IPS-20b (cell line): ENCODE measurements at regions not wholly inside any gene's neighbourhood (a gene's known extent, or its start where the extent isn't known, plus 50 kb on each side); places are given as distances from the start of the nearest gene placed in this dataset.

Experiments used
- H3K27ac ChIP-seq: one replicate; pipeline ENCODE4 v1.5.1; 2013; ENCODE audit warnings: low read length
- H3K27me3 ChIP-seq: 2 replicates; pipeline ENCODE4 v1.6.1; 2013; ENCODE audit warnings: mild to moderate bottlenecking, low read length, inconsistent platforms; ENCODE audit not compliant: insufficient read depth
- H3K36me3 ChIP-seq: 2 replicates; pipeline ENCODE4 v1.6.1; 2013; ENCODE audit warnings: low read depth, mild to moderate bottlenecking, inconsistent platforms, low read length, moderate library complexity; ENCODE audit not compliant: insufficient read depth
- H3K4me1 ChIP-seq: 2 replicates; pipeline ENCODE4 v1.6.1; 2013; ENCODE audit warnings: mild to moderate bottlenecking, control low read depth, inconsistent platforms, low read length, moderate library complexity; ENCODE audit not compliant: insufficient read depth
- H3K4me3 ChIP-seq: 2 replicates; pipeline ENCODE4 v1.5.1; 2013; ENCODE audit warnings: mild to moderate bottlenecking, low read length, inconsistent platforms
- H3K9ac ChIP-seq: 2 replicates; pipeline ENCODE4 v1.6.1; 2013; ENCODE audit warnings: low read depth, mild to moderate bottlenecking, inconsistent platforms, low read length, moderate library complexity
- H3K9me3 ChIP-seq: 2 replicates; pipeline ENCODE4 v1.6.1; 2013; ENCODE audit warnings: mild to moderate bottlenecking, low read depth, low read length, inconsistent platforms; ENCODE audit not compliant: insufficient read depth

GRCh38 chr12:11963841-11964471 is 106.8 kb upstream of the BCL2L14 start:
- H3K9ac ChIP-seq: no peak overlapping the region
- H3K36me3 ChIP-seq: no peaks in the 10 kb centered on the region
- H3K27me3 ChIP-seq: no peaks in the 10 kb centered on the region
- H3K27ac ChIP-seq: no peak overlapping the region
- H3K4me1 ChIP-seq: peaks cover 6% of the 10 kb centered on the region; the same call in 1 of the 2 replicates
- no peaks in the 10 kb centered on the region for H3K9me3 ChIP-seq
- H3K4me3 ChIP-seq: no peak overlapping the region

DNA sequence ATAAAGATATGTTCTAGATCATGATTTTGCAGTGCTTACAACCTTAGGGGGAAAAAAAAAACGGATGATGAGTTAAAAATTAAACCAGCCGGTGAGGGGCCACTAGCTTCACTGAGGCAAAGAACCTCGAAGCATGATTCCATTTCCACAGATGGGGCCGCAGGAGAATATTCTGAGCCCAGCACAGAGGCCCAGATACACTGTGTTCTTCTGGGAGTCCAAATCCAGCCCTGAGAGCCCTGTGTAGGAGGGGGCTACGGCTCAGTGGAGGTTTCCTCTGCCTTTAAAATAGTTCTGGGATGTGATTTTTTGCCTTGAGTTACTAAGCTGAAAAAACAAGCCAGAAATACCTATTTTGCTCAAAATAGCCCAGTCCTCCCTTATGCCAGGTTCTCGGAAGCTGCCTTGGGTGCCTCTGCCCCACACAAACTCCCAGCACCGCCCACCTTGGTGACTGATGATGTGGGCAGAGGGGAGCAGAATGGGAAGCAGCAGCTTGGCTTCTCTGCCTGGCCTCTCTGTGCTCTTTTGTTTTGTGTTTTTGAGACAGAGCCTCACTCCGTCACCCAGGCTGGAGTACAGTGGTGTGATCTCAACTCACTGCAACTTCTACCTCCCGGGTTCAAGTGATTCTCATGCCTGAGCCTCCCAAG is 105.4 kb upstream of the BCL2L14 start:
- Histone ChIP-seq H3K4me1 (peaks cover 10% of the 10 kb centered on the region; the same call in 1 of the 2 replicates), H3K27ac (no peak overlapping the region), H3K9ac (no peak overlapping the region), H3K27me3 (no peaks in the 10 kb centered on the region), H3K36me3 (no peaks in the 10 kb centered on the region), H3K9me3 (no peaks in the 10 kb centered on the region), H3K4me3 (no peak overlapping the region)

GRCh38 chr12:11967376-11968047 is 103.2 kb upstream of the BCL2L14 start:
- Histone ChIP-seq H3K27ac (no peak overlapping the region), H3K9ac (no peak overlapping the region), H3K36me3 (no peaks in the 10 kb centered on the region), H3K27me3 (no peaks in the 10 kb centered on the region), H3K4me1 (peaks cover 9% of the 10 kb centered on the region; the same call in 1 of the 2 replicates), H3K9me3 (no peaks in the 10 kb centered on the region), H3K4me3 (no peak overlapping the region)

DNA sequence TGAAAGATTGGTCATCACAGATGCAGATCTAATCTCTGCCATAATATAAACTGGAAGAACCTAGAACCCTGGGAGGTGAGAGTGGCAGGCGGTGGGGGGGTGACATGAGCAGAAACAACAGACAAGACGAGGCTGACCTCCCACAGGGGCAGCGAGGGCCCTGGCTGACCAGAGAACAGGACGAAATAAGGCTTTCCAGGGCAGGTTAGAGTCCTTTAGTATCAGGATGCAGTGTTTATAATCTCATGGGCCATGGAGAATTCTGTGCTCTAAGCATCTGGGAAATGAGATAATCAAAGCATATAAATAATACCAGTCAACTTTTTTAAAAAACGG is 102.7 kb upstream of the BCL2L14 start:
- H3K9ac ChIP-seq: no peak overlapping the region
- H3K27me3 ChIP-seq: no peaks in the 10 kb centered on the region
- H3K36me3 ChIP-seq: no peaks in the 10 kb centered on the region
- H3K4me1 ChIP-seq: peaks cover 9% of the 10 kb centered on the region; the same call in 1 of the 2 replicates
- H3K9me3 ChIP-seq: no peaks in the 10 kb centered on the region
- H3K4me3 ChIP-seq: no peak overlapping the region
- no peak overlapping the region for H3K27ac ChIP-seq

DNA sequence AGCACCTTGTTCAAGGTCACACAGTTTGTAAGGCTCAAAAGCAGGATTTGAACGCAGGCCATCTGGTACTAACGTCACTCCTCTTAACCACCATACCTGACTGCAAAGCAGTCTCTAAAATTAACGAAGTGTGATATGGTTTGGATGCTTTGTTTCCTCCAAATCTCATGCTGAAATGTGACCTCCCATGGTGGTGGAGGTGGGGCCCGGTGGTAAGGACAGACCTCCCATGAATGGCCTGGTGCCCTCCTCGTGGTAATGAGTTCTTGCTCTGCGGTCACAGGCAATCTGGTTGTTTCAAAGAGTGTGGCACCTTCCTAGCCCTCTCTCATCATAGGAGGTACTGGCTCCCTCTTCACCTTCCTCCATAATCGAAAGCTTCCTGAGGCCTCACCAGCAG is 102.2 kb upstream of the BCL2L14 start:
- no peak overlapping the region for H3K9ac ChIP-seq
- H3K27ac ChIP-seq: no peak overlapping the region
- H3K4me3 ChIP-seq: no peak overlapping the region
- H3K4me1 ChIP-seq: peaks cover 9% of the 10 kb centered on the region; the same call in 1 of the 2 replicates
- H3K27me3 ChIP-seq: no peaks in the 10 kb centered on the region
- H3K36me3 ChIP-seq: no peaks in the 10 kb centered on the region
- no peaks in the 10 kb centered on the region for H3K9me3 ChIP-seq

DNA sequence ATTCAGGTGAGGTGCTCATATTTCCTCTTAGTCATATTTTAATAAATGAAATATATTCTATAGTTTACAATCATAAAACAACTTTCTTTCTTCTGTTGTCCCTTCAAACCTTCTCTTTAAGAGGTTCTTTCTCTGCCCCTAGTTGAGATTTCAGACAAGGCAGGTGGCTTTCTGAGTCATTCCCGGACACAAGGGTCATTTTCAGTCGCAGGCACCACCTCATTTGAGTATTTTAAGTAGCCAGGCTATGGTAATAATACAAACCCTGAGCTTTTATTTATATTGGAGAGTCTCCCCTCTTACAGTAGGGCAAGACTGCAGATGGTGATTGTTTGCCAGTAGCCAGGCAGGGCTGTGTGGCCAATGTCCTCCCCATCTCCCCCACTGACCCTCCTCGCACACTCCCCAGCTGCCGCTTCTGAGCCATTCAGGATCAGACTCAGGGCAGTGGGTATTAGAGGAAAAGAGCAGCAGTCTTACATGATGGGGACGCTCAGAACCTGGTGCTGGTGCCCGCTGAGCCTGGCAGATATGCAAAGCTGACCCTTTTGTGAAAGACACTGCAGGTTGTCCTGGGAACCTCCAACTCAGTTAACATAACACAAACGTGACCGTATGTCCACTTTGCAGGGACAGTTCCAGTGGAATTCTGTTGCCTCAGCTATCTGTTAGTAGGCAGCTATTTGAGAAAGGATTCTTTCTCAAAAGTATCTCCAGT is 101.1 kb upstream of the BCL2L14 start:
- Histone ChIP-seq H3K27me3 (no peaks in the 10 kb centered on the region), H3K9ac (no peak overlapping the region), H3K27ac (no peak overlapping the region), H3K4me3 (peak overlapping the region; percentile 32; the same call in 1 of the 2 replicates), H3K4me1 (peaks cover 9% of the 10 kb centered on the region; the same call in 1 of the 2 replicates), H3K36me3 (no peaks in the 10 kb centered on the region), H3K9me3 (no peaks in the 10 kb centered on the region)

DNA sequence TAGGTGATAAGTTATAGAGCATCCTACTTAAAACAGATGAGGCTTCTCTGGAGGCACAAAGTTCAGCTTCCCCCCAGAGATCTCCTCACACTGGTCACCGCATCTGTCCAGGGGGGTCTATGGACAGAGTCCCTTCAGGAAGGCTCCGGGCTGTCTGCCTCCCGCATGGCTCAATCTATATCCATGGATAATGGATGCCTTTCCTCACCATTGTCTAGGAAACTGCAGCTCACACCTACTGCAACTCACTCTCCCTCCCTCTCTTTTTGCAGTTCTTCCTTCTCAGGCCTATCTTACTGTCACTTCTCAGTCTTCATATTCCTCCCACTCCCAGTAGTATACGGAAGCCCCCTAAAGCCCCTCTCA is 100.6 kb upstream of the BCL2L14 start:
- Histone ChIP-seq H3K27me3 (no peaks in the 10 kb centered on the region), H3K9me3 (no peaks in the 10 kb centered on the region), H3K4me3 (peak overlapping the region; percentile 32; the same call in 1 of the 2 replicates), H3K36me3 (no peaks in the 10 kb centered on the region), H3K27ac (no peak overlapping the region), H3K4me1 (peaks cover 9% of the 10 kb centered on the region; the same call in 1 of the 2 replicates), H3K9ac (no peak overlapping the region)

- no peak overlapping the region for H3K27ac ChIP-seq
- peaks cover 9% of the 10 kb centered on the region; the same call in 1 of the 2 replicates for H3K4me1 ChIP-seq
- no peaks in the 10 kb centered on the region for H3K36me3 ChIP-seq
- H3K9me3 ChIP-seq: no peaks in the 10 kb centered on the region
- no peaks in the 10 kb centered on the region for H3K27me3 ChIP-seq
- no peak overlapping the region for H3K4me3 ChIP-seq
- no peak overlapping the region for H3K9ac ChIP-seq
Measured at GRCh38 chr12:11973396-11973795, 97.3 kb upstream of the BCL2L14 start.

DNA sequence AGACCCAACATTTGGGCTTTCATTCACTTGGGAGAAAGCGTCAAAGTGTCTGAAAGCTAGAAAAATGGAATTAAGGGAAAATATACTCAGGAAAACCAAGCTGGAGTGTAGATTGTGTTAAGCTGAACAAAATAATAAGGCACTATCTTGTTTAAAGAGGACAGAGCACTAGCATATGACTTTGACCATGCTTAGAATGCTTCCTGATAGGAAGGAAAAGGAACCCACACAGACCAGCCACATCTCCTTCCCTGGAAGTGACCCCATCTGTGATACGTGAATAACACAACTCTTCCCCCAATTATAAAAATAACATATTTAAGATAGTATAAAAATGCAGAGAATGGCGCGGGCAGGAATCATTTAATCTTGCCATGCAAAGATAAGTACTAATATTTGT is 94.7 kb upstream of the BCL2L14 start:
- Histone ChIP-seq H3K4me1 (no peaks in the 10 kb centered on the region), H3K4me3 (no peak overlapping the region), H3K9me3 (no peaks in the 10 kb centered on the region), H3K36me3 (no peaks in the 10 kb centered on the region), H3K27ac (no peak overlapping the region), H3K9ac (no peak overlapping the region), H3K27me3 (no peaks in the 10 kb centered on the region)

DNA sequence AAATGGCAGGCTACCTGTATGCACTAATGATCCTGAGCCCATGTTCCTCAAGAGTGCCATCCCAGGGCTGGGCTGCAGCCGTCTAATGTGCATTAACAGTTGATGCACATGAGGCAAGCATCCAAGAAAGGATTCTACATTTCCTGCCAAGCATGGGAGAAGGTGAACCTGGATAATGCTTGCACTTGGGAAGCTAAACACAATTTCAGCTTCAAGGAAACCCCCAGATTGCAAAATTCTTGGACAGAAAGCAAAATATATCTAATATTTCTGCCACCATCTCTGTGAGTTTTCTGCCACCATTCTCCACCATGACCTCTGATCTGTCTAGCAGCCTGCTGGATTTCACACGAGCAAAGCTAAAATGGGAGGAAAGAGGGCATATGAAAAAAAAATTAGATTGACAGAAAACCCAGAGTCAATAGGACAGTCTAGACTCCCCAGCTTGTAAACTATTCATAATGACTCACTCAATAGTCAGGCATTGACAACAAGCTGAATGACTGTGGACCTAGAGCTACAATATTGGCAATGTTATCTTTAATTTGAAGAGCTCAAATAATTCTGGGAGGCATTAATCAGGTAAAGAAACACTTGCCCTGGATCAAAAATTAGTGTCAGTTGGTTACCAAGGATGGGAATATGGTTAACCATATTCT is 91.9 kb upstream of the BCL2L14 start:
- H3K9me3 ChIP-seq: no peaks in the 10 kb centered on the region
- H3K9ac ChIP-seq: no peak overlapping the region
- H3K27ac ChIP-seq: no peak overlapping the region
- no peaks in the 10 kb centered on the region for H3K4me1 ChIP-seq
- no peaks in the 10 kb centered on the region for H3K27me3 ChIP-seq
- no peak overlapping the region for H3K4me3 ChIP-seq
- H3K36me3 ChIP-seq: no peaks in the 10 kb centered on the region

- Histone ChIP-seq H3K27me3 (no peaks in the 10 kb centered on the region), H3K36me3 (no peaks in the 10 kb centered on the region), H3K27ac (no peak overlapping the region), H3K9ac (no peak overlapping the region), H3K9me3 (no peaks in the 10 kb centered on the region), H3K4me1 (no peaks in the 10 kb centered on the region), H3K4me3 (no peak overlapping the region)
Measured at GRCh38 chr12:11980115-11980514, 90.6 kb upstream of the BCL2L14 start.
